ENCODE measurements at regions not wholly inside any gene's neighbourhood (a gene's known extent, or its start where the extent isn't known, plus 50 kb on each side); places are given as distances from the start of the nearest gene placed in this dataset.

DNA sequence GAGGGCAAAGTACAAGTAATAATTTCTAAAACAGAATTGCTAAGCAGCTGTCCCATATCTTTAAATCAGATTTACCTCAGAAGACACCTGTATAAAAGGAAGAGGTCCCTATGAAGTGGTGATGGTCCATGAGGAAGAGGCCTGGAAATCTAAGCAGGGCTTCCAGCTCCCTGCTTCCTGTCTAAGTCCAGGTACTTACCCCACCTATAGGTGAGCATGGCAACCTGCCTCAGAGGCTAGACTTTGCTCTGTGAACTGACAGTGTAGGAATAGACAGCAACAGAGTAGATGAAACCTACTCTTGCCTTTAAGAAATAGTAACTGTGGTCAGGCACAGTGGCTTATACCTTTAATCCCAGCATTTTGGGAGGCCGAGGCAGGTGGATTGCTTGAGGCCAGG lies 55.8 kb upstream of the ARRDC3 start:
- no peak for DNase-seq

DNA sequence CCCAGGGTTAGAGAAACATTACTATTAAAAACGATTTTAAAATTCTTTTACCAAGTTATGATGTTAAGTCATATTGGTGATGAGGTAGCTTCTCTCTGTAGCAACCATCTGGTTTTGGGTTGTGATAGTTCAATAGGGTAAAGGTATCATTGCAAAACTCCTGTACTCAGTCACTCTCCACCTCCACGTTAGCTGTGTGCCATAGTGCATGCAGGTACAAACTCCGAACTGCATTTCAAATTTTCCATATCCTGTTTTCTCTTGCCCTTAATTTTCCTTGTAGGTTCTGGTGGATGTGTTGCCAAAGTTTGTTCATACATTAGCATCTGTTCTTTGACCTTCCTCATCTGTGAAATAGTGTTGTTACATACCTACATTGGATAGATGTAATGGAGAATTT lies 53.1 kb upstream of the ARRDC3 start:
- DNase-seq, result no peak

DNA sequence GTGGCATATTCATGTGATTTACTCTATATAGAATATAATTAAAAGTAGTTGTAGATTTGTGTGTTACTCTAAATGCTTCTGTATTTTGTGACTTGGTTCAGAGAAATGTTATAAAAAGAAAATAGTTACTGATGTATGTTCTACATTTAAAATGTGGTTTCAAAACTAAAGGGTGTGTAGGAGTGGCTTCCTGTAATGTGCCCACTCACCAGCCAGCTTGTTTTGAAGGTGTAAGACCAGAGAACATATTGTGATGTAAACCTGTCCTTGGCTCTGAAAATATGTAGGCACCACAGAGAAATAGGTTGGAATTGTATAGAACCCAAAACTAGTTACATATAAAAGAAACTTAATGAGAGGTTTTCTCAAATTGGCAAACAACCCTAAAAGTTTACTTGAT lies 51.2 kb upstream of the ARRDC3 start:
- no peak for DNase-seq

DNA sequence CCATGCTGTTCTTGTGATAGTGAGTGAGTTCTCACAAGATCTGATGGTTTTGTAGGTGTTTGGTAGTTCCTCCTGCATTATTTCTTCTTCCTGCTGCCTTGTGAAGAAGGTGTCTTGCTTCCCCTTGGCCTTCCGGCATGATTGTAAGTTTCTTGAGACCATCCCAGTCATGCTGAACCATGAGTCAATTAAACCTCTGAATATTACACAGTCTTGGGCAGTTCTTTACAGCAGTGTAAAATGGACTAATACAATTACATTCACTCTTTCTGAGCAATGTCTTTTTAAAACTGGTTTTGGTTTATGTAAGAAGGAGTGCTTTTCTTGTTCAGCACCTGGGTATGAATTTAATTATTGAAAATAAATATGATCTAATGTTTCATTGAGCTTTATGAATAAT lies 50.7 kb upstream of the ARRDC3 start:
- DNase-seq, result no peak

Data from renal pelvis (tissue), 1 donor.